ENCODE measurements at regions not wholly inside any gene's neighbourhood (a gene's known extent, or its start where the extent isn't known, plus 50 kb on each side); places are given as distances from the start of the nearest gene placed in this dataset.

- no peak for TF ChIP-seq EZH2 (IDR thresholded peaks at IDR 0.05; ENCODE audit: low read depth, unreplicated experiment)
- TF ChIP-seq CTCF (conservative IDR thresholded peaks at IDR 0.05; ENCODE audit: low read depth in 2 of 2), result no peak
- no peak for TF ChIP-seq POLR2AphosphoS5 (IDR thresholded peaks at IDR 0.05; ENCODE audit: low read depth)
- TF ChIP-seq, protein P1, sequence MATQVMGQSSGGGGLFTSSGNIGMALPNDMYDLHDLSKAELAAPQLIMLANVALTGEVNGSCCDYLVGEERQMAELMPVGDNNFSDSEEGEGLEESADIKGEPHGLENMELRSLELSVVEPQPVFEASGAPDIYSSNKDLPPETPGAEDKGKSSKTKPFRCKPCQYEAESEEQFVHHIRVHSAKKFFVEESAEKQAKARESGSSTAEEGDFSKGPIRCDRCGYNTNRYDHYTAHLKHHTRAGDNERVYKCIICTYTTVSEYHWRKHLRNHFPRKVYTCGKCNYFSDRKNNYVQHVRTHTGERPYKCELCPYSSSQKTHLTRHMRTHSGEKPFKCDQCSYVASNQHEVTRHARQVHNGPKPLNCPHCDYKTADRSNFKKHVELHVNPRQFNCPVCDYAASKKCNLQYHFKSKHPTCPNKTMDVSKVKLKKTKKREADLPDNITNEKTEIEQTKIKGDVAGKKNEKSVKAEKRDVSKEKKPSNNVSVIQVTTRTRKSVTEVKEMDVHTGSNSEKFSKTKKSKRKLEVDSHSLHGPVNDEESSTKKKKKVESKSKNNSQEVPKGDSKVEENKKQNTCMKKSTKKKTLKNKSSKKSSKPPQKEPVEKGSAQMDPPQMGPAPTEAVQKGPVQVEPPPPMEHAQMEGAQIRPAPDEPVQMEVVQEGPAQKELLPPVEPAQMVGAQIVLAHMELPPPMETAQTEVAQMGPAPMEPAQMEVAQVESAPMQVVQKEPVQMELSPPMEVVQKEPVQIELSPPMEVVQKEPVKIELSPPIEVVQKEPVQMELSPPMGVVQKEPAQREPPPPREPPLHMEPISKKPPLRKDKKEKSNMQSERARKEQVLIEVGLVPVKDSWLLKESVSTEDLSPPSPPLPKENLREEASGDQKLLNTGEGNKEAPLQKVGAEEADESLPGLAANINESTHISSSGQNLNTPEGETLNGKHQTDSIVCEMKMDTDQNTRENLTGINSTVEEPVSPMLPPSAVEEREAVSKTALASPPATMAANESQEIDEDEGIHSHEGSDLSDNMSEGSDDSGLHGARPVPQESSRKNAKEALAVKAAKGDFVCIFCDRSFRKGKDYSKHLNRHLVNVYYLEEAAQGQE (IDR thresholded peaks at IDR 0.05; ENCODE audit: unreplicated experiment), result no peak
- TF ChIP-seq CREB1 (CRISPR knock-in tag; IDR thresholded peaks at IDR 0.05; ENCODE audit: low read depth), result no peak
- TF ChIP-seq EZH2phosphoT487 (IDR thresholded peaks at IDR 0.05; ENCODE audit: unreplicated experiment), result no peak
- TF ChIP-seq JUNB (IDR thresholded peaks at IDR 0.05; ENCODE audit: unreplicated experiment), result no peak
- TF ChIP-seq, protein P2, sequence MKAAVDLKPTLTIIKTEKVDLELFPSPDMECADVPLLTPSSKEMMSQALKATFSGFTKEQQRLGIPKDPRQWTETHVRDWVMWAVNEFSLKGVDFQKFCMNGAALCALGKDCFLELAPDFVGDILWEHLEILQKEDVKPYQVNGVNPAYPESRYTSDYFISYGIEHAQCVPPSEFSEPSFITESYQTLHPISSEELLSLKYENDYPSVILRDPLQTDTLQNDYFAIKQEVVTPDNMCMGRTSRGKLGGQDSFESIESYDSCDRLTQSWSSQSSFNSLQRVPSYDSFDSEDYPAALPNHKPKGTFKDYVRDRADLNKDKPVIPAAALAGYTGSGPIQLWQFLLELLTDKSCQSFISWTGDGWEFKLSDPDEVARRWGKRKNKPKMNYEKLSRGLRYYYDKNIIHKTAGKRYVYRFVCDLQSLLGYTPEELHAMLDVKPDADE (IDR thresholded peaks at IDR 0.05), result no peak
- no peak for TF ChIP-seq ZNF462 (CRISPR knock-in tag; IDR thresholded peaks at IDR 0.05)
- no peak for TF ChIP-seq ZNF331 (CRISPR knock-in tag; IDR thresholded peaks at IDR 0.05; ENCODE audit: low read depth)
Observed at GRCh38 chr5:4335078-4335477, 739.4 kb downstream of the IRX1 start.

All from GM23338 (cell line).